Upper lobe of left lung (tissue), 6 donors: ENCODE measurements at regions not wholly inside any gene's neighbourhood (a gene's known extent, or its start where the extent isn't known, plus 50 kb on each side); places are given as distances from the start of the nearest gene placed in this dataset.

Source experiments
- ATAC-seq, 2 donors: fragments of 200-7000 bp; cut with Tn5 transposase; one replicate each; pipeline ENCODE4 v1.9.1; 2022; ENCODE audit warnings: mild to moderate bottlenecking in 2 of 2, moderate library complexity in 2 of 2; ENCODE audit not compliant: low FRiP score in 2 of 2
- DNase-seq, 2 donors: peaks; one replicate each; pipeline ENCODE4 v3.0.0-alpha.2; 2019 to 2020
- H3K27ac ChIP-seq, 4 donors: fragments of 200-600 bp; sonication (generic); one replicate each; pipeline ENCODE4 v1.5.1; 2016 to 2019
- H3K27me3 ChIP-seq, 4 donors: fragments of 200-600 bp; sonication (generic); one replicate each; pipeline ENCODE4 v1.5.1; 2017 to 2019
- H3K36me3 ChIP-seq, 4 donors: fragments of 200-600 bp; sonication (generic); one replicate each; pipeline ENCODE4 v1.5.1; 2016 to 2019
- H3K4me1 ChIP-seq, 4 donors: fragments of 200-600 bp; sonication (generic); one replicate each; pipeline ENCODE4 v1.5.1; 2018 to 2019
- H3K4me3 ChIP-seq, 4 donors: fragments of 200-600 bp; sonication (generic); one replicate each; pipeline ENCODE4 v1.5.1; 2017 to 2019; ENCODE audit warnings: mild to moderate bottlenecking in 2 of 4, moderate library complexity in 1 of 4
- H3K9me3 ChIP-seq, 4 donors: fragments of 200-600 bp; sonication (generic); one replicate each; pipeline ENCODE4 v1.5.1; 2018 to 2019
- CTCF ChIP-seq, 6 experiments: fragments of 450-650 bp in 4 of 6; fragments of 200-600 bp in 2 of 6; sonication (generic) in 2 of 6; IDR thresholded peaks; one replicate each; pipeline ENCODE4 v1.5.1; 2016 to 2019; ENCODE audit warnings: antibody characterized with exemption in 6 of 6
- EP300 ChIP-seq, 4 donors: sonication (generic); formaldehyde crosslinking; IDR thresholded peaks; one replicate each; pipeline ENCODE4 v1.5.1; 2017; ENCODE audit warnings: antibody characterized with exemption in 4 of 4, control low read depth in 2 of 4
- POLR2A ChIP-seq, 4 donors: fragments of 450-650 bp; IDR thresholded peaks; one replicate each; pipeline ENCODE4 v1.5.1; 2016 to 2017; ENCODE audit warnings: antibody characterized with exemption in 4 of 4, mild to moderate bottlenecking in 2 of 4
- POLR2AphosphoS5 ChIP-seq, 2 donors: sonication (generic); formaldehyde crosslinking; IDR thresholded peaks; one replicate each; pipeline ENCODE4 v1.5.1; 2017; ENCODE audit warnings: antibody characterized with exemption in 2 of 2
- WGBS, 2 donors: methylation state at CpG; one replicate each; pipeline ENCODE4 v1.1.5; 2017 to 2018; 5-methylcytosine and 5-hydroxymethylcytosine counted together
- donor health status: DM: no; HTN: no; CAD: no; lungs with moderate emphysema.
- donor health status: DM: no; HTN: yes; CAD: no; lungs with severe emphysema.

DNA sequence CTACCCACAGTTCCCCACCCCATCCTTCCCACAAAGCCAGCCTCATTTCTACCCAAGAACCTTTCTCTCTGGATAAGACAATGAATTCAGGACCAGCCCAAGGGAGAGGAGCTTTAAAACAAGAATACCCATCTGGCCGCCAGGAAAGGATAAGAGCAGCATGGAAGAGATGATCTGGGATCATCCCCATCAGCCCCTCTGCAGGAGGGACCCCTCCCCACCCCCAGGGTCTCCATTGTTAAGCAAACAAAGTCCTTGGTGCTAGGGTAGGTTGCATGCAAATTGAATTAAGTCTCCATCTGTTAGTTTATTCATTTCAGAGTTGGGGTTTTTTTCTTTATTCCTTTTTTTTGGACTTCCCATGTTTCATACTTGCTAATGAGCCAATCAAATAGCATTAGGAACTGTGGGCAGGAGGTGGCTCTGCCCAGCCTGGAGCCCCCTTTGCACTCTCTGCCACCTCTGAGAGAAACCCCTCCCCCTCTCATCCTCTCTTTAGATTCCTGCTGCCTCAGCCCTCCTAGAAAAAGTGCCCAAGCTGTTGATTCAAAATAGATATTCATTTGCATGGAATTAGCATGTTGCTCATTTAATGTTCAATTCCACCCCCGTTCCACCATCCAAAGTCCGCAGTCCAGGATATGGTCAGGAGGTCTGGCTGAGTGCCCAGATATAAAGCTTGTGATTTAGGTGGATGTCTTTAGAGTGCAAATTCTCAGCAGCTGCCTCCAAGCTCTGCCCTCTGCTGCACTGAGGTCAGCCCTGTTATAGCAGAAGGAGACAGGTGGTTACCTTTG, 138.5 kb upstream of the NCAM1 start:
- no peak for TF ChIP-seq CTCF (IDR thresholded peaks at IDR 0.05)
- TF ChIP-seq EP300 (IDR thresholded peaks at IDR 0.05) = no peak
- no peak for TF ChIP-seq POLR2A (IDR thresholded peaks at IDR 0.05)
- no peak for TF ChIP-seq POLR2AphosphoS5 (IDR thresholded peaks at IDR 0.05)
- Histone ChIP-seq H3K36me3 (no peaks in the 10 kb centered on the region), H3K4me1 (no peaks in the 10 kb centered on the region), H3K9me3 (no peaks in the 10 kb centered on the region), H3K4me3 (no peak overlapping the region), H3K27ac (no peak overlapping the region), H3K27me3 (no peaks in the 10 kb centered on the region)
- 21 to 26% methylated on average over 3 of the region's 3 CpGs for WGBS, 2 donors
- no peak for ATAC-seq
- DNase-seq = no peak

- WGBS, 2 donors = 57 to 69% methylated on average over 3 of the region's 3 CpGs
- TF ChIP-seq POLR2A (IDR thresholded peaks at IDR 0.05) = no peak
- no peak for TF ChIP-seq CTCF (IDR thresholded peaks at IDR 0.05)
- no peak for TF ChIP-seq POLR2AphosphoS5 (IDR thresholded peaks at IDR 0.05)
- no peak for TF ChIP-seq EP300 (IDR thresholded peaks at IDR 0.05)
Measured at GRCh38 chr11:112826026-112826425, 135.2 kb upstream of the NCAM1 start.

DNA sequence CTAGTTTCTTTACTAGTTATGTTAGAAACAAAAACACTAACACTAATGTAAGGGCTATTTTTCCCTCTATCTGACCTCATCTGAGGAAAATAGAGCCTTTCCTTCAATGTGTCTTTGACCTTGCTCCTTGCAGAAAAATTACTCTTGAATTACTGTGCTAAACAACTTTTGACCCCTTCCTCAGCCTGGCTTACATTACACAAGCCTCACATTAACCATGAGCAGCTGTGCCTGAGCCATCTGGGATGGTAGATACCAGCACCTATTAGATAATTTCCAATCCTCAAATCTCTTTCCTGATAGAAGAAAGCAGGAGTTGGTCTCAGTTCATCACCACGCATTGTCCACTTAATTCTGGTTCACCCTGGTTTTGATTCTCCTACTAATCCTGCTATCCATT, 134.4 kb upstream of the NCAM1 start:
- no peak for TF ChIP-seq EP300 (IDR thresholded peaks at IDR 0.05)
- no peak for TF ChIP-seq CTCF (IDR thresholded peaks at IDR 0.05)
- no peak for TF ChIP-seq POLR2A (IDR thresholded peaks at IDR 0.05)
- no peak for TF ChIP-seq POLR2AphosphoS5 (IDR thresholded peaks at IDR 0.05)
- H3K4me1 ChIP-seq = no peaks in the 10 kb centered on the region
- no peak for DNase-seq
- WGBS, 2 donors = 93 to 100% methylated on average over 1 of the region's 1 CpG
- no peak overlapping the region for H3K27ac ChIP-seq
- H3K9me3 ChIP-seq = no peaks in the 10 kb centered on the region
- H3K36me3 ChIP-seq = no peaks in the 10 kb centered on the region
- H3K27me3 ChIP-seq = no peaks in the 10 kb centered on the region
- no peak for ATAC-seq
- no peak overlapping the region for H3K4me3 ChIP-seq

More at GRCh38 chr11:112826026-112826425, 135.2 kb upstream of the NCAM1 start:
- ATAC-seq = no peak
- Histone ChIP-seq H3K4me1 (no peaks in the 10 kb centered on the region), H3K36me3 (no peaks in the 10 kb centered on the region), H3K9me3 (no peaks in the 10 kb centered on the region), H3K27me3 (no peaks in the 10 kb centered on the region), H3K4me3 (no peak overlapping the region), H3K27ac (no peak overlapping the region)
- DNase-seq = no peak

- ATAC-seq = no peak
- Histone ChIP-seq H3K36me3 (no peaks in the 10 kb centered on the region), H3K4me1 (no peaks in the 10 kb centered on the region), H3K27me3 (no peaks in the 10 kb centered on the region), H3K9me3 (no peaks in the 10 kb centered on the region), H3K27ac (no peak overlapping the region), H3K4me3 (no peak overlapping the region)
- WGBS, 2 donors = 80 to 85% methylated on average over 3 to 4 of the region's 4 CpGs
- TF ChIP-seq POLR2AphosphoS5 (IDR thresholded peaks at IDR 0.05) (no peak), CTCF (IDR thresholded peaks at IDR 0.05) (no peak), EP300 (IDR thresholded peaks at IDR 0.05) (no peak), POLR2A (IDR thresholded peaks at IDR 0.05) (no peak)
- no peak for DNase-seq
Measured at GRCh38 chr11:112828421-112828820, 132.8 kb upstream of the NCAM1 start.
